Prostate gland (tissue), 2 donors: ENCODE measurements at regions not wholly inside any gene's neighbourhood (a gene's known extent, or its start where the extent isn't known, plus 50 kb on each side); places are given as distances from the start of the nearest gene placed in this dataset.

ENCODE experiments used
- CTCF ChIP-seq, 4 experiments: fragments of 200-600 bp in 2 of 4; fragments of 450-650 bp in 2 of 4; sonication (generic) in 2 of 4; IDR thresholded peaks; 1 replicate in 3 of 4; 2 replicates in 1 of 4; pipeline ENCODE4 v1.5.1; 2016 to 2019; ENCODE audit warnings: antibody characterized with exemption in 4 of 4, mild to moderate bottlenecking in 2 of 4, moderate library complexity in 2 of 4
- POLR2A ChIP-seq: fragments of 450-650 bp; IDR thresholded peaks from one replicate; pipeline ENCODE4 v1.6.1; 2016; ENCODE audit warnings: antibody characterized with exemption, mild to moderate bottlenecking
- POLR2AphosphoS5 ChIP-seq: sonication (generic); formaldehyde crosslinking; IDR thresholded peaks from one replicate; pipeline ENCODE4 v1.6.1; 2017; ENCODE audit warnings: antibody characterized with exemption

- TF ChIP-seq CTCF (IDR thresholded peaks at IDR 0.05) (no peak), POLR2AphosphoS5 (no peak), POLR2A (no peak)
Observed at GRCh38 chr2:13652531-13653313, 936.0 kb downstream of the TRIB2 start.
